Activated gamma-delta T cell treated with Interleukin-2 at 50 U/mL for 16 hours (primary cell): ENCODE measurements at regions not wholly inside any gene's neighbourhood (a gene's known extent, or its start where the extent isn't known, plus 50 kb on each side); places are given as distances from the start of the nearest gene placed in this dataset.
A peak's percentile ranks its signal among the peaks of the same experiment; 100 is the strongest.
"Not testable (repeated sequence)": the region's sequence is repeated elsewhere in the genome, so short reads cannot be mapped to it uniquely, and the experiment has no call there.

Source experiments
- DNase-seq: peaks from one replicate; pipeline ENCODE4 v3.0.0-alpha.2; 2020

DNA sequence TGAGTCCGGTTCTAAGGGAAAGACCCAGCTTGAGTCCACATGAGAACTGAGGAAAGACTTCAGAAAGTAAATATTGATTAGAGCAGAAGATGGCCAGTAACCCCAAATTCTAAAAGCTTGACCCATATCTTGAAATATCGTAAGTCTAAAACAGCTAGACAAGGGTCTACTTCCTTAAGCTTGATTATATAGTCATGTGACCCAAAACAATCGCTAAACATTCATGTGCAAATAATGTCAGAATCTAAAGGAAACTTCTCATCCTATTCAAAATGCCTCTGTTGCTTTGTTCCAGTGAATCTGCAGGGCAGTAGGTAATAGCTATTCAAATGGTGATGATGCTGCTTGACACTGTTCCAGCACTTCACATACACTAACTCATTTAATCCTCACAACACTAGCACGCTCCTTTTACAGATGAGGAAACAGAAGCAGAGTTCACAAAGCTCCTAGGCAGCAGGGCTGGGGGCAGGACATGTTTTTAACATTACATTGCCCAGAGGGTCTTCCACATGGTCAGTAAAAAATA, 52.6 kb downstream of the TCF20 start:
- no peak for DNase-seq

DNA sequence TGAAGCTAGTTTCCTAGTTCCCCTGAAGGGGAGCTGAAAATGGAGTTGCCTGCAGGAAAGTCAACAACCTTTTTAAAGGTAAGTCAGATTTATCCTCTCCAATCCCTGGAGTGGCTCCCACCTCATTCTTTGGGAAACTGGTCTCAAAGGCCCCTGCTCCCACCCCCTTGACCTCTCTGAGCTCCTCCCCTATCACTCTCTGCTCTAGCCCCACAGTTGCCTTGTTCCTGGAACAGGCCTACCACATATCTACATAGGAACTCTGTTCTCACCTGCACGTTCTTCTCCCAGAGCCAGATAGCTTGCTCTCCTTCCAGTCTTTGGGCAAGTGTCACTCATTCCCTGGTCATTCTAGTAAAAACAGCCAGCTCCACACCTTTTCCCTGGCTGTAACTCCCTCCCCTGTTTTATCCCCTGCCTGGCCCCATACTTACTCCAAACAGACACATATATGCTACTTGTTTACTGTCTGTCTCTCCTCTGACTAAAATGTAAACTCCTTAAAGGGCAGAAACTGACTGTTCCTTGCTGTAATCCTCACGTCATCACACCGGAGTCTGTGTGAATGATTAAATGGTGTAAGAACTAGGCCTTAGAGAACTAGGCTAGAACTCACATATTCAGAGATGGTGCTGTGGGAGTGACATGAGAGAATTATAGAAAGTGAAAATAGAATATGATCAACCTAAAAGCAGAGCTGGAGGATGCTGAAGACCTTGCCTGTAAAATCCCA, 53.3 kb downstream of the TCF20 start:
- DNase-seq: no peak

DNA sequence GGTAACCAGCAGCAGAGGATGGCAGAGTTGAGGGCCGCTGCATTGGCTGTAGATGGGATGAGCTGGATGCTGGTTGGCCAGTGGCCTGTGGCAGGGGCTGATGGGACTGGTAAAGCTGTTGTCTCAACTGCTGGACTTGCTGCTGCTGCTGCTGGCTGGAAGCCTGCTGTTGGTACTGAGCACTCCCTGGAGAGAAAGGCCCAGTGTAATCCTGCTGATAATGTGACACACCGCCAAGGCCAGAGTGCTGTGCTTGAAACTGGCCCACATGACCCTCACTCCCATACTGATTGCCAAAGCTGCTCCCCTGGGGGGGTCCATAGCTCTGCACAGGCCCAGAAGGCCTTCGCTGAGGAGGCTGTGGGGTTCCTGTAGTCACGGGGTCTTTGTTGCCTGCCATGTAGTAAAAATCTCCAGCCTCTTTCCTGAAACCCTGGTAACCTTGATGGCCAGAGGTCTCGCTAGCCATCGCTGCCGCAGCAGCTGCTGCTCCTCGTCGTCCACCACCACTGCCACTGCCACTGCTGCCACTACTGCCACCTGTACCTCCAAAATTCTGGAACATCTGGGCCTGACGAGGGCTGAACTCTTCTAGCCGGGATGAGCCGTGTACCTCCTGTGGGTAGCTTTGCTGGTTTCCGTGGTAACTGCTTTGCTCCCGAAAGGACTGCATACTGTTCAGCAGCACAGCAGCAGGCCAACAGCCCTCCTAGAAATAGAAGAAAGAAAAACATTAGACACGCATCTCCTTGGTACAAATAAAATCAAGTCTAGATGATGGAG, 55.6 kb downstream of the TCF20 start:
- DNase-seq: no peak

DNA sequence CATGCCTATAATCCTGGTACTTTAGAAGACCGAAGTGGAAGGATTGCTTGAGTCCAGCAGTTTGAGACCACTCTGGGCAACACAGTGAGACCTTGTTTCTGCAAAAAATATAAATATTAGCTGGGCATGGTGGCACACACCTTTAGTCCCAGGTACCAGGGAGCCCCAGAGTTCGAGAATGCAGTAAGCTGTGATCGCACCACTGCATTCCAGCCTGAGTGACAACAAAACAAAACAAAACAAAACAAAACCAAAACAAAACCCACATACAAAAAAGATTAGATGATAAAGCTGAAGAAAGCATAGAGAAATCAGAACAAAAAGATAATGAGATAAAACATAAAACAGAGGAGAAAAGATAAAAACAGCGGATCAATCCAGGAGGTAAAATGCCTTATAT, 62.1 kb downstream of the TCF20 start:
- no peak for DNase-seq

DNA sequence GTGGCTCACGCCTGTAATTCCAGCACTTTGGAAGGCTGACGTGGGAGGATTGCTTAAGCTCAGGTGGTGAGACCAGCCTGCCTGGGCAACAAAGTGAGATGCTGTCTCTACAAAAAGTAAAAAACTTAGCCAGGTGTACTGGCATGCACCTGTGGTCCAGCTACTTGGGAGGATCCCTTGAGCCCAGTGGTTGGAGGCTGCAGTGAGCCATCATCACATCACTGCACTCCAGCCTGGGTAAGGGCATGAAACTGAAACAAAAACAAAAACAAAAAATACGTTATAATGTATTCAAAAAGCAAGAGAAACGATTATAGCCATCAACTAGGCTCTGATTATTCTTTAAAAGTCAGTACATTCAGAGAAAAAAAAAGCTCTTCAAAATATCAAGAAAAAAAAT, 62.5 kb downstream of the TCF20 start:
- DNase-seq: no peak

DNA sequence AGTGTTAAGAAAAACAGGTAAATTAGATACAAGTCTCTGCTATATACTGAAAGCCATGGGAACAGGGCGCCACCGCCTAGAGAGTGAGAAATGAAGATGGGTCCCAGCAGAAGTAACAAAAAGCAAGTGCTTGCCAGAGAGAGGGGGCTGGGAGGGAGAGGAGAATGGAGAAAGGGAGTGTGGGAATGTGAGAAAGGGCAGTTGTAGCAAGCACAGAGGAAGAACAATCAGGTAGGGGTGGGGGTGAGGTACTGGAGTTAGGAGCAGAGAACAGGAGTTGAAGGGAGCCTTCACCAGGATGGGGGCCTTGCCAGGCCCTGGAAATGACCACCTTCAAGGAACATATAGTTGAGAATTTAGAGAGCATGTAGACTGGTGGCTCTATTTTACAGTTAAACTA, 66.8 kb downstream of the TCF20 start:
- no peak for DNase-seq

DNA sequence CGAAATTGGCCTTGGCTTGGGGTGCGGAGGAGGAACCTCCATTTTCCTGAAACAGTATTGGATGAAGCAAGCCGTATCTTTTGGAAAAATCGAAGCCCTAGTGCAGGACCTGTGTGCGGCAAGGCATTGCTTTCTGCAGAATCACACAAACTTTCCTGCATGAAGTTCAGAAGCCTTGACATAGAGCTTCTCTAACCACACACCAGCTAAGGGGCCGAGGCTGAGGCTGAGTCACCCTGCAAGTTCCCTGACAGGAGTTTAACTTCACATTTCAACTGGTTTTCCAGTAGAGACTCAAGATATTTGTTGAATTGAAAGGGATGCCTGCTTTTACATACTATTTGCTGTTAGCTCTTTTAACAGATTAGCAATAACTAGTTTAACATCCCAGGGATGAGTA, 67.8 kb downstream of the TCF20 start:
- DNase-seq: peak; percentile 53

DNA sequence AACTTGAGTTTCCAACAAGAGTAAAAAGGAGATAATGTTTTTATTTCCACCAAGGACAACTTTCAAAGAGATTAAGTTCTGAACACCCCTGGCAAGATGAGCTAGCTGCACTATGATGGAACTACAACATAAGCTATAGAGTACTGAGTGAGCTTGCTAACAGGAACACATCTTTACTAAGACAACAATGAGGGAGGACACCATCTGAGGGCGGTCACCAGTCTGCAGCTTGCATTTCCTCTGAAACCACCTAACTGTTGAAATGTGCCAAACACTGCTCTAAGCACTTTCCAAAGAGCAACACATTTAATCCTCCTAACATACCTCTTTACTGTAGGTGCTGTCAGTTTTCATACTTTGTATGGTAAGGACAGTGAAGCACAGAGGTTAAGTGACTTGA, 68.4 kb downstream of the TCF20 start:
- peak; percentile 23 for DNase-seq

DNA sequence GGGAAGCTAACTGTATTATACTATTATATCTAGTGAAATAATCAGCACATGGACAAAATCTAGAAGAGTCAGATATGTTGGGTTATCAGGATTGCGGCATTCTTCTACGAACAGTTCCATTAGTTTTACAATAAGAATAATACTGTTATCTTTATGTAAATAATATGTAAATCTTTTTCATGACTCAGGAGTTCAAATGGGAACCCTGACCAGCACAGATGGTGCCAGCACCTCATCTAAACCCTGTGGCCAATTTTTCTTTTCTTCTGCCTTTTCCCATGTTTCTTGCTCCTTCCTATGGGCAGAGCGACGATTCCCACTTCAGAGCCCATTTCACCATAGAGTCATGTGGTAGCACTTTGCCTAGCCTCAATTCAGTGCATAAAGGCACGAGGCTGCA, 68.4 kb upstream of the CYP2D6 start:
- DNase-seq: no peak

DNA sequence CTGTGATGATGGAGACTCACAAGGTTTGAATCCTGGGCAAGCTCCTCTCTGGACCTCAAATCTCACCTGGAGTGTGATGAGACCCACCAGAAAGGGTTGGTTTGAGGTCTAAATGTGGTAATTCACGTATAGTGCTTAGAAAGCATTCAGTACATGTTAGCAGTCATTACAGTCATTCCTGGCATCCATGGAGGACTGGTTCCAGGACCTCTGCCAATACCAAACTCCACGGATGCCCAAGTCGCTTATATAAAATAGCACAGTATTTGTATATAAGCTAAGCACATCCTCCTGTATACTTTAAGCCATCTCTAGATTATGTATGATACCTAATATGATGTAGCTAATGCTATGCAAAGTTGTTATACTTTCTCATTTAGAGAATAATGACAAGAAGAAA, 67.6 kb upstream of the CYP2D6 start:
- DNase-seq: no peak

DNA sequence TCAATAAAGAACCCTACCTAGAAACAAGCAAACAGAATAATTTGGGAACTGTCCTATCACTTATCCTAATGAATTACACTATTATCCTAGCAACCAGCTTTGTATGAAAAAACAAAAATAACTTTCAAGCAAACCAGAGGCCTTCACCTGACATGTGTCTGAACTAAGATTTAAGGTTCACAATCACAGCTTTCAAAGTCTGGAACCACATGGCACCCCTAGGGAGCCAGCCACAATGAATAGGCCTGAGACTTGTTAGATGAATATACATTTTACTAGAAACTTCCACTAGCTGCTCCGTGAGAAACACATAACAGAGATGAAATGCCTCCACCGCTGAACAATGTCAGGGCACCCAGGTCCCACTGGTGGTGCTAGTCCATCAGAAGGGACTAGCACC, 65.8 kb upstream of the CYP2D6 start:
- DNase-seq: no peak

DNA sequence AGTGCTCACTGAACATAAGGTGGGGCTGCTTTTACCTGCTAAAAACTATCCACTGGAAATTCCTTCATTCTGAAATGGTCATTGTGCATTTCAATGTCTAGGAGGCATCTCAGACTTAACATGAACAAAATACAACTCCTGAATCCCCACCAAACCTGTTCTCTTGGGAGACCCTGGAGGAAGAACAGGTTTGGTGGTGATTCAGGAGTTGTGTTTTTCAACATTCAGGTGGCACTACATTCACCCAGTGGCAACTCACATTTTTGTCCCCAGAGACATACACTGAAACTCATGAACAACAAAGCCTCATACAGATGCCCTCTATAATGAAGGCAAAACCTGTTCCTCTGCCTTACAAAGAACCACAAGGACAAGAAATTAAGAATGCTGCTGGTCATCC, 64.3 kb upstream of the CYP2D6 start:
- no peak for DNase-seq

DNA sequence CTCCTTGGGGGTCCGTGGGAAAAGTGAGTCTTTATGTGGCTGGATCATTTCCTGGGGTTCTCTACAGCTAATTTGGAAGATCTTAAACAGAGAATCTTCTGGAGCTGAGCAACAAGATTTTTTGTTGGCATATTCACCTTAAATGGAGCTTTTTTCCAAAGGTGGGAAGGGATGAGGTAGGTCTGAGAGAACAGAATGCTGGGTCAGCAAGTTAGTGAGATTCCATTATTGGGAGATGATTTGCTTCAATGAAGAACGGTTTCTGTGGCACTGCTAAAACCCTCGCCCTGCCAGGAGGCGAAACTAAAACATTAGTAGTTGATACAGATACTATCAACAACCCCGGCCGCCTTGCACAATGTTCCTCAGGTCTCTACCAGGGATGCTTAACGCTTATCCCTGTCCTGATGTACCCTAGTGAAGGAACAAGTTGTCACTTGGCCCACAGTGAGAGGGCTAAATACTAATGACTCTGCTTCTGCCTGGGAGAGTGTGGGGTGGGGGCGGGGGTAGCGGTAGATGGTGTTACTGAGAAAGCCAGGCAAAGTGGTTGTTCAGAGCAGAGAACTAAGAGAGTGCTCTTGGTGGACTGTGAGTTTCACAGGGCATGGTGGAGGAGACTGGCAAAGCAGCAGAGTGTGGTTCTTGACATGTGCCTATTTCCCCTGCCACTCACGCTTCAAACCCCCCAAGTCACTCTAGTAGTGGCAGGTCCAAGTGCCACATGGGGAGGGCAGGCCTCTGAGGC, 63.7 kb upstream of the CYP2D6 start:
- DNase-seq: no peak

DNA sequence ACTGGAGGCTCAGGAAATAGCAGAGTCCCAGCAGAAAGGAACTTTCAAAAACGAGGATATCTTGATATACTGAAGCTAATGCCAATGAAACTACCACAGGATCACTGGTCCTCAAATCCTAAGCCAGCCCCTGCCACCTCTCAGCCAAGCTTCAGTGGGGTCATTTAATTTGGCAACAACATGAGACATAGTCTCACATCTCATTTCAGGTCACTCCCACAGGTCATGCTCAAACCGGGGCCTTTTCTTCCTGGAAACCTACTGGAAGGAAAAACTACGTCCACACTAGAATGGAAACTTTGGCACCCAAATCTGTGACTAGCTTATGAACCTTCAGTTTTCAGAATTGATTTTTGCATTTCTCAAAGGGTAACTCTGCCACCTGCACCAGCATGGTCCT, 61.9 kb upstream of the CYP2D6 start:
- no peak for DNase-seq

DNA sequence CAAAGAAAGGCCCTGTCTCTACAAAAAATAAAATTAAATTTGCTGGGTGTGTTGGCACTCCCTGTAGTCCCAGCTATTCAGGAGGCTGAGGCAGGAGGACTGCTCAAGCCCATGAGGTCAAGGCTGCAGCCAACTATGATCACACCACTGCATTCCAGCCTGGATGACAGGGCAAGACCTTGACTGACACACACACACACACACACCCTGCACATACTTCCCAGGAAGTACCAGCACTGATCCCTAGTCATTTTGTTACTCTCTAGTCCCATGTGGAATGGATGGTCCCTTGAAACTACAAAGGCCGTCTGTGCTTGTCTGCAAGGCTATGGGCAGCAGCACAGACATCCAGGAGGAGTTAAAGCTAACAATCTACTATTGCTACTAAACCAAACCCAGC, 59.7 kb upstream of the CYP2D6 start:
- no peak for DNase-seq

DNA sequence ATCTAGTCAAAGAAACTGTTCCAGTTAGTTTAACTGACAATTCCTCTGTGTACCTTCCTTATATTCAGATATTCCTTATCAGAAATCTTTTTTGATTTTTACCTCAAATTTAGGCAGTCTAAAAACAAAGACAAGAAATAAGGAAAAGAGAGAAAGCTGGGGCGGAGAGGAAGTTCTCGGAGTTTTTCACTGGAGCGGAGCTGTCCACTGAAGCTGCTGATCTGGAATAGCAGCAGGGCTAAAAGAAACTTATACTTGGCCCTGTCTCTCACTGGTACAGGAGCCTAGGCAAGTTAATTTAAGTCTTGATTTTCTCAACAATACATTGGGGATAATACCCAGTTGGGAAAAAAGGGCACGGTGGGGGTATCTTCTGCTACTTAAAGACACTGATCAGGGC, 59.2 kb upstream of the CYP2D6 start:
- no peak for DNase-seq

DNA sequence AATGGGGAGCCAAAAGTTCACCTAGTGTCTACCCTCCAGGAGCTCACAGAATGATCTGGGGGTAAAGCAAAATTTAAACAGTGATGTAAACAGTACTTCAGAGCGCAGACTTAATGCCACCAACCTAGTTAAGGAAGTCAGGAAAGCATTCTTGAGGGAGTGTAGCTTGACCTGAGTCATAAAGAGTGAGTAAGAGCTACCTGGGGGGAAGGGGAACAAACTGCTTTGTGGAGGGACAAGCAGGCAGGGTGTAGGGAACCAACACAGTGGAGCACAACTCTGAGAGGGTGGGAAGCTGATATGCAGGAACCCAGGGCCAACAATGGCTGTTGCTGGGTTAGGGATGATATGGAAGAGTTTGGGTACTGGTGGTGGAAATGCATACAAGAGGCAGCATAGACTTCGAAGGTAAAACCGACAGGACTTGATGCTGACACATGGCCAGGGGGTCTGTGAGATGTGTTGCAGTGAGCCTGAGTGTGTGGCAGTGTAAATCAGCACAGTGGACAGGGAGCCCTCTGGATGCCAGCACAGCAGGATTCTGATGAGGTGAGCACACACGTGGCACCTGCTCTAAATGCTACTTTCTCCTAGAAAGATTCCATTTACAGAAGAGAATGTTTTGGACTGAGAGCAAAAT, 58.3 kb upstream of the CYP2D6 start:
- DNase-seq: no peak

DNA sequence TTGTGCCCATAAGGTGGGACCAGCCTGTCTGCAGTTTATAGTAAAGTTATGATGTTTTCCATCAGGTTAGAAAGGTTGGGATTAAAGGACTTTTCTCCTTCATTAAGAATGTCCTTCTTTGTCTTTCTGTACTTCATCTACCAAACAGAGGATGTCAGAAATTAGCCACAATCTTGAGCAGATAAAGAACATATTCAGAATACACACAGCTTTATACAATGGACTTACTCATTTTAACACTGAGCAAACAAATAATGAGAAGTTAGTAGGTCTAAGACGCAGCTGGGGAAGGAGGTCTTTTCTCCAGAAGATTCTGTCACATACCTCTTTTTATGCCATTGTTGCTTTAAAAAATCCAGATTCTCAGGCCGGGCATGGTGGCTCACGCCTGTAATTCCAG, 57.0 kb upstream of the CYP2D6 start:
- DNase-seq: no peak

DNA sequence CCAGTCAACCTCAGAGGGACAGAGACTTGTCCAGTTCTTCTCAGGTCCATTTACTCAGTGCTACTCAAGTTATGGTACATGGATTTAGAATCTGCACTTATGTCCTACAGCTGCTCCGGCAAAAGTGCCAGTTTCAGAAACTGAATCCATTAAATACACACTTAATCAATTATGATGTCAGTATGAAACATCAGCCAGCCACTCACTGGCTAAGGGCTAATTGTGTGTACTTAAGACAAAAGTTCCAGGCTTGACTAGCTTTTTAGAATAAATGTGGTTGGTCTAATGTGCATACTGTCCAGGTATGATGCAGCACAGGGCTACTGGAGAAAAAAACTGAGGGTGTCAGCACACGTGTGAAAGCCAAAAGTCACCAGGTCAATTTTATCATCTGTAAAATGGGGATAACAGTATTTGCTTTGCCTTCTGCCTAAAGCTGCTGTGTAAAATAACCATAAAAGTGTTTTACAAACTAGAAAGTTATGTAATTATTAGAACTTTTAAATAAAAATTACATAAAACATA, 55.4 kb upstream of the CYP2D6 start:
- no peak for DNase-seq

DNA sequence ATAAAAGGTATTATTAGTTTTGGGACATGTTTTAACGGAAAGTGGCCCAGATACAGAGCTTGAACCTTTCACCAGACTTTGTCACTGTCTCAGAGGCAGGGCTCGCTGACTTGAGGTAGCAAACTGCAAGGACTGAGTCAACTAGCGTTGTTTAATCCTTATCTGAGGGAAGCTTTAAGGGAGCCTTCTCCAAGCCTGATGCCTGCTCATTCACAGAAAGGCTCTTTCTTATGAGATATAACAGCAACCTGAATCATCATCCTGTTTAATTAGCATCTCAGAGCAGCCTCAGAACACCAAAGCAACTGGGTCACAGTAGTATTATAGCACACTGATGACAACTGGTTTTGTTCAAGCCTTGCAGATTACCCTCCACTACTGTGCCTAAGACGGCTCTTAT, 54.2 kb upstream of the CYP2D6 start:
- DNase-seq: no peak

DNA sequence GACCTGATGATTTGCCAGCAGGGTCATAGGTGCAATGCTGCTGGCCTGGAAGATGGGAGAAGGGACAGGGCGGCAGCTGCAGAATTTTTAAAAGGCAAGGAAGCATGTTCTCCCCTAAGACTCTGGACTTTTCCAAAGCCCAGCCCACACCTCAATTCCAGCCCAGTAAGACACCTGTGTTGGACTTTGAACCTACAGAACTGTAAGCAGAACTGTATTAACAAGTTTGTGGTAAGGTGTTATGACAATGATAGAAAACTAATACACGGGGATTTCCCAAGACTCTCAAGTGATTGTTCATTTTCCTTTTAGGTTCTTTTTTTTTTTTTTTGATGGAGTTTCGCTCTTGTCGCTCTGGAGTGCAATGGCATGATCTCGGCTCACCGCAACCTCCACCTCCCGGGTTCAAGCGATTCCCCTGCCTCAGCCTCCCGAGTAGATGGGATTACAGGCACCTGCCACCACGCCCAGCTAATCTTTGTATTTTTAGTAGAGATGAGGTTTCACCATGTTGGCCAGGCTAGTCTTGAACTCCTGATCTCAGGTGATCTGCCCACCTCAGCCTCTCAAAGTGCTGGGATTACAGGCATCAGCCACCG, 53.0 kb upstream of the CYP2D6 start:
- not testable (repeated sequence) for DNase-seq

DNA sequence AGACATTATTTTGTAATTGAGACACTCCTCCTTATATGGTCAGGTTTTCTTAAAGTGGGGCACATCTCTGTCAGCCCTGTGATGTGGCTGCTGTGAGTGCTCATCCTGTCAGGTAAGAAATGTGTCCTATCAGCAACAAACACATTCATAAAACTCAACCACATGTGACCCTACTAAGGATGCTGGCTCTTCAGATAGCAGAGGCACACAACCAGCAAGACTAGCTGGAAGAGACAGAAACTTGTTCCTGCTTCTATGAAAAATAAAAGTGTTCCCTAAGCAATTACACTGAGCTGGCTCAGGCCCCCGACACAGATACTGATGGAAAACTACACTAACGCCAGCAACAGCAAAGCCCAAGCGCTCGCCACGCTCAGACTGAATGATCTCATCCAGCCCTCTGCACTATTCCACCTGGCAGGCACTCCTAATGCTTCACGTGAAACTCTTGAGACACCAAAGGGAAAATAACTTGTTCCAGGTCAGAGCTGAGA, 49.8 kb upstream of the CYP2D6 start:
- DNase-seq: peak; percentile 39
